ENCODE measurements at regions not wholly inside any gene's neighbourhood (a gene's known extent, or its start where the extent isn't known, plus 50 kb on each side); places are given as distances from the start of the nearest gene placed in this dataset.

DNA sequence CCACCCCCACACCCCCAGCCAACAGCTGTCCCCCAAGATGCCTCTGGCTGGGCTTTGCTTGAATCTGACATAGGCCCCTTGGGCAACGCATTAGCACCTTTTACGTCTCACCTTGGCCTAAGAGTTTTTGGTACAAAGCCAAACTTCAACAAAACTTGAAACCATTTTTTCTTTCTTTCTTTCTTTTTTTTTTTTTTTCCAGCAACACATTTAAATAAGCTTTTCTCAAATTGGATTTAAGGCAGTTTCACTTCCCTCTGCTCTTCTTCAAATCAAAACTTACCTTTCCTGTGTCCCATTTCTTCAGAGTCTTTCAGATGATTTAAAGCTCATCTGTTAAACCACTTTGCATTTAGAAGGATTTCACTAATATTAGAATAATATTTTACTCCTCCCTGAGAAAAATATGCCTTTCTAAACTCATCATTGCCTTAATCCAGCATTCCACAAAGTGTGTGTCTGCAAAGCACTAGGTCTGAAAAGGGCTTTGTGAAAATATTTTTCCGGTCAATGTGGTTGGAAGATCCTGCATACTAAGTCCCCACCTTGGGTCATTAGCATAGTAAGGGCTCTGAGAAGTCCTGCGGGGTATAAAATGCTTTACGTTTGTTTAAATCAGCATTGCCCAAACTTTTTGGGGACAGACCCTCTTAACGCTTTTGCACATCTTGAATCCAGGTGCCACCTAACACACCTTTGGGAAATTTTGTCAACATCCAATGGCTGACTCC lies 217.0 kb downstream of the TLE3 start:
- 90% methylated on average over 2 of the region's 6 CpGs; no CpG with 5 or more reads in 1 of the 2 experiments for WGBS, 2 experiments (ENCODE audit: extremely low coverage in 2 of 2, insufficient read length in 1 of 2)
- Histone ChIP-seq H3K14ac (replicated peaks; ENCODE audit: low read depth, low read length) (no peak overlapping the region), H4K20me1 (ENCODE audit: insufficient read depth, low read length) (no peaks in the 10 kb centered on the region), H3K4me2 (ENCODE audit: low read depth, low read length) (no peak overlapping the region), H3K27me3 (ENCODE audit: control insufficient read depth, insufficient read depth, low read length) (peaks cover 52% of the 10 kb centered on the region), H4K91ac (ENCODE audit: insufficient read depth, low read depth, low read length) (no peak overlapping the region), H3K4me1 (ENCODE audit: control insufficient read depth, insufficient read depth, low read length) (peaks cover 2% of the 10 kb centered on the region; the same call in 1 of the 2 replicates), H3K27ac (ENCODE audit: insufficient read depth, low read length) (no peak overlapping the region), H2BK120ac (ENCODE audit: low read depth, low read length) (no peak overlapping the region), H3K36me3 (ENCODE audit: control insufficient read depth, insufficient read depth, low read length) (no peaks in the 10 kb centered on the region), H4K5ac (ENCODE audit: low read depth, low read length) (no peak overlapping the region), H2AK5ac (ENCODE audit: low read depth, low read length) (no peak overlapping the region), H3K9ac (ENCODE audit: low read depth, low read length) (no peak overlapping the region), H3K56ac (ENCODE audit: extremely low read depth, insufficient read depth, low read length) (no peak overlapping the region), H3K9me3 (ENCODE audit: control insufficient read depth, insufficient read depth, low read length) (peaks cover 4% of the 10 kb centered on the region), H3K9me1 (ENCODE audit: insufficient read depth, low read length) (no peaks in the 10 kb centered on the region), H3K4me3 (ENCODE audit: insufficient read depth, low read depth, low read length) (no peak overlapping the region), H3K4ac (ENCODE audit: low read depth, low read length) (no peak overlapping the region), H3K79me1 (ENCODE audit: low read depth in 1 of 2, low read length in 2 of 2) (no peaks in the 10 kb centered on the region), H2AK9ac (replicated peaks; ENCODE audit: low read depth, low read length, poor library complexity) (no peak overlapping the region), H2BK15ac (ENCODE audit: low read depth, low read length) (no peak overlapping the region), H4K8ac (ENCODE audit: low read depth in 2 of 2, low read length in 2 of 2) (no peak overlapping the region), H2AFZ (replicated peaks; ENCODE audit: low read length, poor library complexity) (no peak overlapping the region), H2BK20ac (ENCODE audit: low read depth, low read length) (no peak overlapping the region), H2BK5ac (ENCODE audit: low read depth, low read length, poor library complexity, severe bottlenecking) (no peak overlapping the region), H3K23ac (ENCODE audit: low read depth, low read length) (no peak overlapping the region), H3K18ac (ENCODE audit: low read depth, low read length) (no peak overlapping the region)
- dilution Hi-C loops (cut with HindIII; ENCODE audit: low sequenced_read_pairs, unreplicated experiment), result no loop called here
- no peak for DNase-seq
- BruUV-seq (replicated peaks), result no TSS peak
- intact Hi-C loops (cut with micrococcal nuclease), result no loop called here
- TF ChIP-seq RAD21 (IDR thresholded peaks at IDR 0.05; ENCODE audit: low read length) (no peak), SMC3 (IDR thresholded peaks at IDR 0.05; ENCODE audit: low read depth, low read length) (no peak), MAFK (IDR thresholded peaks at IDR 0.05; ENCODE audit: low read depth, low read length) (no peak), MAZ (IDR thresholded peaks at IDR 0.05; ENCODE audit: borderline replicate concordance, low read depth, low read length) (no peak), USF2 (IDR thresholded peaks at IDR 0.05; ENCODE audit: low read depth, low read length) (no peak), NFE2L2 (IDR thresholded peaks at IDR 0.05; ENCODE audit: low read depth, low read length) (no peak), RFX5 (IDR thresholded peaks at IDR 0.05; ENCODE audit: low read depth, low read length) (no peak), CEBPB (IDR thresholded peaks at IDR 0.05; ENCODE audit: low read depth, low read length) (no peak), BHLHE40 (IDR thresholded peaks at IDR 0.05; ENCODE audit: low read depth, low read length) (no peak), FOS (IDR thresholded peaks at IDR 0.05; ENCODE audit: low read depth, low read length) (no peak), MXI1 (IDR thresholded peaks at IDR 0.05; ENCODE audit: borderline replicate concordance, low read depth, low read length) (no peak), ELK1 (IDR thresholded peaks at IDR 0.05; ENCODE audit: borderline replicate concordance, low read depth, low read length) (no peak), CHD1 (IDR thresholded peaks at IDR 0.05; ENCODE audit: low read depth, low read length) (no peak), RCOR1 (IDR thresholded peaks at IDR 0.05; ENCODE audit: insufficient replicate concordance, low read length) (no peak), POLR2A (IDR thresholded peaks at IDR 0.05; ENCODE audit: low read depth, low read length) (no peak)
- TF ChIP-seq, protein P1, sequence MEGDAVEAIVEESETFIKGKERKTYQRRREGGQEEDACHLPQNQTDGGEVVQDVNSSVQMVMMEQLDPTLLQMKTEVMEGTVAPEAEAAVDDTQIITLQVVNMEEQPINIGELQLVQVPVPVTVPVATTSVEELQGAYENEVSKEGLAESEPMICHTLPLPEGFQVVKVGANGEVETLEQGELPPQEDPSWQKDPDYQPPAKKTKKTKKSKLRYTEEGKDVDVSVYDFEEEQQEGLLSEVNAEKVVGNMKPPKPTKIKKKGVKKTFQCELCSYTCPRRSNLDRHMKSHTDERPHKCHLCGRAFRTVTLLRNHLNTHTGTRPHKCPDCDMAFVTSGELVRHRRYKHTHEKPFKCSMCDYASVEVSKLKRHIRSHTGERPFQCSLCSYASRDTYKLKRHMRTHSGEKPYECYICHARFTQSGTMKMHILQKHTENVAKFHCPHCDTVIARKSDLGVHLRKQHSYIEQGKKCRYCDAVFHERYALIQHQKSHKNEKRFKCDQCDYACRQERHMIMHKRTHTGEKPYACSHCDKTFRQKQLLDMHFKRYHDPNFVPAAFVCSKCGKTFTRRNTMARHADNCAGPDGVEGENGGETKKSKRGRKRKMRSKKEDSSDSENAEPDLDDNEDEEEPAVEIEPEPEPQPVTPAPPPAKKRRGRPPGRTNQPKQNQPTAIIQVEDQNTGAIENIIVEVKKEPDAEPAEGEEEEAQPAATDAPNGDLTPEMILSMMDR (conservative IDR thresholded peaks at IDR 0.05; ENCODE audit: low read depth, low read length), result no peak
- in situ Hi-C loops (cut with MboI; ENCODE audit: low sequenced_read_pairs), result no loop called here
- CTCF ChIA-PET, result interaction anchor here (1.0 kb wide), 1 partner anchor 120 kb away, joined by 3 read pairs; no protein-coding TSS in a partner anchor
- POLR2A ChIA-PET (ENCODE audit: unreplicated experiment), result interaction anchor here (0.6 kb wide), 1 partner anchor 142 kb away, joined by 3 read pairs; no protein-coding TSS in a partner anchor
- no peak for ATAC-seq (ENCODE audit: low read depth)
